Nephron (organoid): ENCODE measurements at regions not wholly inside any gene's neighbourhood (a gene's known extent, or its start where the extent isn't known, plus 50 kb on each side); places are given as distances from the start of the nearest gene placed in this dataset.

Experiments
- H3K27ac Mint-ChIP-seq, 3 experiments: 2 replicates each; pipeline ENCODE4 v1.8.0; 2020; ENCODE audit warnings: mixed read lengths in 3 of 3, mild to moderate bottlenecking in 2 of 3, moderate library complexity in 1 of 3
- H3K27me3 Mint-ChIP-seq: 2 replicates; pipeline ENCODE4 v1.8.0; 2021; ENCODE audit warnings: low read depth, mild to moderate bottlenecking, moderate library complexity, mixed read lengths
- H3K36me3 Mint-ChIP-seq: 2 replicates; pipeline ENCODE4 v1.8.0; 2020; ENCODE audit warnings: low read depth, mixed read lengths
- H3K4me1 Mint-ChIP-seq: 2 replicates; pipeline ENCODE4 v1.8.0; 2020; ENCODE audit warnings: mixed read lengths
- H3K4me3 Mint-ChIP-seq, 3 experiments: 2 replicates each; pipeline ENCODE4 v1.8.0; 2020; ENCODE audit warnings: mild to moderate bottlenecking in 3 of 3, mixed read lengths in 3 of 3, moderate library complexity in 2 of 3
- H3K9me3 Mint-ChIP-seq: 2 replicates; pipeline ENCODE4 v1.8.0; 2020; ENCODE audit warnings: mixed read lengths
- CTCF ChIP-seq, 3 experiments: fragments of 200-600 bp; sonication (generic); IDR thresholded peaks; one replicate each; pipeline ENCODE4 v1.5.0; 2021; ENCODE audit warnings: antibody characterized with exemption in 3 of 3; ENCODE audit not compliant: unreplicated experiment in 3 of 3

DNA sequence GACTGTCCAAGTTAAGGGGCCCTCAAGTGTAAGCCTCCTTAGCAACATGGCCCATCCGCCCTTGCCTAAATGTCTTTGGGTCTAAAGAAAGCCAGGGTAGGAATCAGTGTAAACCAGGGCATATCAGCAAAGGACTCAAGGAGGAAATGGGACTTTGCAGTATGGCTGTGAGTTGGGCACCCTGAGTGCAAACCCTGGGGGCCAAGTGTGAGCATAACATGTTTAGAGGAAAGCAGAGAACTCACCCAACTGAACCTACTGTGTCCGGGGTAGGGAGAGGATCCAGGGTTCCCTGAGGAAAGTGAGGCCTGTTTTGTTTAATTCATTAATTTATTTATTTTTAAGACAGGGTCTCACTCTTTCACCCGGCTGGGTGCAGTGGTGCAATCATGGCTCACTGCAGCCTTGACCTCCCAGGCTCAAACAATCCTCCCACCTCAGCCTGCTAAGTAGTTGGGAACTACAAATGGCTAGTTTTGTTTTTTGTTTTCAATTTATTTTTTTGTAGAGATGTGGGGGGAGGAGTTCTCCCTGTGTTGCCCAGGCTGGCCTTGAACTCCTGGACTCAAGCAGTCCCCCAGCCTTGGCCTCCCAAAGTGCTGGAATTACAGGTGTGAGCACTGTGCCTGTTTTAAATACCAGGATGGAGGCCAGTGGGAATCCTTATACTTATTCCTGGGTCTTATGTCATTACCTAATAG lies 51.0 kb upstream of the ACTR3 start:
- no peak for TF ChIP-seq CTCF (IDR thresholded peaks at IDR 0.05; ENCODE audit: unreplicated experiment in 3 of 3)
- Mint-ChIP-seq H3K36me3 (no peaks in the 10 kb centered on the region), H3K27ac (peak overlapping the region in 2 of 3 experiments; percentile 4 to 66), H3K9me3 (no peaks in the 10 kb centered on the region), H3K4me3 (no peak overlapping the region), H3K4me1 (peaks cover 10% of the 10 kb centered on the region), H3K27me3 (no peaks in the 10 kb centered on the region)

DNA sequence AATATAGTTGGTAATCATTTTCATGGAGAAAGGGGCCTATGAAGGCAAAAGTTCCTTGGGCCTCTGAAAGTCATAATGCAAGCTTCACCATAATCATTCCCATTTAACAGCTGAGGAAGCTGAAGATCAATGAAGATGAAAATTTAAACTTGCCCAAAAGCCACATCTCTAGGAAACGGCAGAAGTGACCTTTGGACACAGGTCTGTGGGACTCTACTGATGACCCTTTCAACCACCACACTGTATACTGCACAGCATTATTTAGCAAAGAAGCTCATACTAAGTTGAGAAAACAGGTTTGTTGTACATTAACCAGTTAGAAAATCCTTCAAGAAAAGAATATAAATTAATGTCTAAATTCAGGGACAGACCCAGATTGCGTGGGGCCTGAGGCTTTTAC lies 51.6 kb upstream of the ACTR3 start:
- Mint-ChIP-seq H3K4me1 (peaks cover 10% of the 10 kb centered on the region), H3K27me3 (no peaks in the 10 kb centered on the region), H3K27ac (peak overlapping the region in 1 of 3 experiments; percentile 44), H3K36me3 (no peaks in the 10 kb centered on the region), H3K9me3 (no peaks in the 10 kb centered on the region), H3K4me3 (no peak overlapping the region)
- no peak for TF ChIP-seq CTCF (IDR thresholded peaks at IDR 0.05; ENCODE audit: unreplicated experiment in 3 of 3)

GRCh38 chr2:113834051-113834730 lies 55.7 kb upstream of the ACTR3 start:
- TF ChIP-seq CTCF (IDR thresholded peaks at IDR 0.05; ENCODE audit: unreplicated experiment in 3 of 3) = no peak
- no peaks in the 10 kb centered on the region for H3K36me3 Mint-ChIP-seq
- H3K27ac Mint-ChIP-seq = peak overlapping the region in 2 of 3 experiments; percentile 14 to 77
- H3K9me3 Mint-ChIP-seq = no peaks in the 10 kb centered on the region
- H3K4me1 Mint-ChIP-seq = no peaks in the 10 kb centered on the region
- H3K4me3 Mint-ChIP-seq = no peak overlapping the region
- no peaks in the 10 kb centered on the region for H3K27me3 Mint-ChIP-seq

DNA sequence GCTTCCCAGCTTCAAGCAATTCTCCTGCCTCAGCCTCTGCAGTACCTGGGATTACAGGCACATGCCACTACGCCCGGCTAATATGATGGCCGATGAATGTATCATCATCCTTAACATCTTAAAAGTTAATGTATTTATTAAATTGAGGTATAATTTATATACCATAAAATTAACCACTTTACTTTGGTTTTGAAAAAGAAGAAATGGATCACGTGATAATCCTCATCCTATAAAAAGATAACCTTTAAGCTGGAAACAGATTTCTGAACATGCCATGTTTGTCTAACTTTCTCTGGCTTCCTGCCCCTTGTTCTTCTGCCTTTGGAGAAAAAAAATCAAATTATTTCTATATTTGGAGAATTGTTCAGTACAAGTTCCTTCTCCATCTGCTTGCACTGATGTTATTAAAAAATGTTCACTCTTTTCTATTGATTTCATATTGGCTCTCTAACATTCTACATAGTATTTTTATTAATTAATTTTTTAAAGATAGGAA lies 57.0 kb upstream of the ACTR3 start:
- H3K27ac Mint-ChIP-seq = no peak overlapping the region
- no peak for TF ChIP-seq CTCF (IDR thresholded peaks at IDR 0.05; ENCODE audit: unreplicated experiment in 3 of 3)
- no peaks in the 10 kb centered on the region for H3K9me3 Mint-ChIP-seq
- no peaks in the 10 kb centered on the region for H3K36me3 Mint-ChIP-seq
- H3K4me3 Mint-ChIP-seq = no peak overlapping the region
- no peaks in the 10 kb centered on the region for H3K27me3 Mint-ChIP-seq
- H3K4me1 Mint-ChIP-seq = no peaks in the 10 kb centered on the region

DNA sequence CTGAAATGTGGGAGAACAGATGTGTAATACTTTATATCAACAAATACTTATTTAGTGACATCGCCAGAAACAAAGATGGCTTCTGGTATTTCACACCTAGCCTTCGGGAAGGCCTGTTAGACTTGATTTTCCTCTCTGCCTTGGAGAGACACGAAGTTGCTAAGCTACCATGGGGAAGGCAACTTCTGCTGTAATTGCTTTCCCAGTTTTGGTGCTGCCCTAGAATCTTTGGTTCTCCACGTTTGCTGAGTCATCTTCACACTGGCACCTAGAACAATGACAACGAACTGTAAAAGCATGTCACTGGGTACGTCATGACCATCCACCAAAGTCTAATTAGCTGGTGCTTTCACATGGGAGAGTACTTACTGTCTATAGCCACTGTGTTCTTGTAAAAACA lies 58.7 kb upstream of the ACTR3 start:
- Mint-ChIP-seq H3K27ac (peak overlapping the region in 1 of 3 experiments; percentile 67), H3K9me3 (no peaks in the 10 kb centered on the region), H3K4me3 (no peak overlapping the region), H3K36me3 (no peaks in the 10 kb centered on the region), H3K27me3 (no peaks in the 10 kb centered on the region), H3K4me1 (peaks cover 9% of the 10 kb centered on the region)
- TF ChIP-seq CTCF (IDR thresholded peaks at IDR 0.05; ENCODE audit: unreplicated experiment in 3 of 3) = no peak
